Endodermal cell (in vitro differentiated cells): ENCODE measurements at regions not wholly inside any gene's neighbourhood (a gene's known extent, or its start where the extent isn't known, plus 50 kb on each side); places are given as distances from the start of the nearest gene placed in this dataset.

Experiments
- DNase-seq: peaks from one replicate; pipeline ENCODE4 v3.0.0-alpha.2; 2017
- H3K27ac ChIP-seq: 2 replicates; pipeline ENCODE4 v1.5.1; 2013; ENCODE audit warnings: mild to moderate bottlenecking, low read depth, low read length, moderate library complexity
- H3K27me3 ChIP-seq: 2 replicates; pipeline ENCODE4 v1.6.1; 2013; ENCODE audit warnings: mild to moderate bottlenecking, low read length, moderate library complexity; ENCODE audit not compliant: insufficient read depth, control insufficient read depth, poor library complexity, severe bottlenecking
- H3K36me3 ChIP-seq: 2 replicates; pipeline ENCODE4 v1.7.0; 2013; ENCODE audit warnings: mild to moderate bottlenecking, low read length, moderate library complexity; ENCODE audit not compliant: control insufficient read depth, insufficient read depth
- H3K4me1 ChIP-seq: one replicate; pipeline ENCODE4 v1.7.0; 2013; ENCODE audit warnings: low read length; ENCODE audit not compliant: control insufficient read depth, insufficient read depth
- H3K4me3 ChIP-seq: 2 replicates; pipeline ENCODE4 v1.5.1; 2013; ENCODE audit warnings: mild to moderate bottlenecking, low read length, moderate library complexity
- H3K9ac ChIP-seq: 2 replicates; pipeline ENCODE4 v1.6.1; 2013; ENCODE audit warnings: mild to moderate bottlenecking, low read length, moderate library complexity; ENCODE audit not compliant: poor library complexity, severe bottlenecking; ENCODE audit errors: extremely low read depth
- H3K9me3 ChIP-seq: 2 replicates; pipeline ENCODE4 v1.6.1; 2013; ENCODE audit warnings: mild to moderate bottlenecking, low read length, moderate library complexity; ENCODE audit not compliant: control insufficient read depth
- H3K27ac Mint-ChIP-seq: 2 replicates; pipeline ENCODE4 v1.8.0; 2020; ENCODE audit warnings: mixed read lengths
- H3K27me3 Mint-ChIP-seq: 2 replicates; pipeline ENCODE4 v1.8.0; 2021; ENCODE audit warnings: mild to moderate bottlenecking, mixed read lengths; ENCODE audit not compliant: insufficient read depth
- H3K36me3 Mint-ChIP-seq: 2 replicates; pipeline ENCODE4 v1.8.0; 2020; ENCODE audit warnings: low read depth, mixed read lengths
- H3K4me1 Mint-ChIP-seq: 2 replicates; pipeline ENCODE4 v1.8.0; 2020; ENCODE audit warnings: mixed read lengths
- H3K4me3 Mint-ChIP-seq: 2 replicates; pipeline ENCODE4 v1.8.0; 2020; ENCODE audit warnings: mild to moderate bottlenecking, moderate library complexity, mixed read lengths
- H3K9me3 Mint-ChIP-seq: 2 replicates; pipeline ENCODE4 v1.8.0; 2020; ENCODE audit warnings: mild to moderate bottlenecking, mixed read lengths
- WGBS, 2 experiments: methylation state at CpG; one replicate each; pipeline versions ENCODE4 v1.1.5 to v1.1.7; 2013; ENCODE audit warnings: missing lambda C conversion rate in 2 of 2, mixed read lengths in 1 of 2; ENCODE audit not compliant: insufficient coverage in 1 of 2, insufficient read length in 1 of 2; 5-methylcytosine and 5-hydroxymethylcytosine counted together
- TF ChIP-seq, protein P1 (sequence below): fragments of 200-600 bp; sonication (generic); conservative IDR thresholded peaks from 2 replicates; pipeline ENCODE4 v1.5.0; 2021; ENCODE audit warnings: antibody characterized with exemption, mild to moderate bottlenecking

DNA sequence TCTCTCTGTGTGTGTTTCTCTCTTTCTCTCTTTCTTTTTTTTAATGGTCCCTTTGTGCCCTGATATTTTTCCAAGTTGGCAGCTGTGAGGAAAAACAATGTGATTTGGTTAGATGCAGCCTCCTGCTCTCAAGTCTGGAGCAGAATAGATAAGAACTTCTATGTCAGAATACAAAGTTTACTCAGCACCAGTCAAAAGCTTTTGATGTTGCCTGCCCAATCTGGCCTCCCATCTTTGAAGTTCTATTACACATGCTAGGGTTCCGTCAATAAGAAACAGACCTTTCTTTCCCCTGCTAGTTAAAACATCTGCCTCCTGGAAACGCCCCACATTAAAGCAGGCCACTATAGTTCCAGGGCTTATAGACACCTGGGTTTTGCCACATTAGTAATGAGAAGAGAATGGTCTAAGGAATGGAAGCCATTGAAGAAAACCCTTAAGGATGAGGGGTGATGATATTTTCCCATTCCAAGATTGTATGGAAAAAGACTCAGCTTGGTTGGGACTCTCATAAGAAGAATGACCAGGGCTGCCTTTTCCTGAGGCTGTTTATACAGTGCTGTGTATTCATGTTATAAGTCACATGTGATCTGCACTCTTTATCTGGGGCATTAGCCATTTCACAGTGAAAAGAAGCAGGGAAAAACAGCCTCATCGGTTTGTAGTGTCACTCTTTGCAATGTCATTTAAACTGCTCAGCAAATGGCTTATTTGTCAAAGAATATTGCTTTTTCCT lies 414.7 kb upstream of the PROX1 start:
- H3K9ac ChIP-seq = no peak overlapping the region
- H3K4me1 Mint-ChIP-seq = peaks cover 4% of the 10 kb centered on the region
- TF ChIP-seq, protein P1, sequence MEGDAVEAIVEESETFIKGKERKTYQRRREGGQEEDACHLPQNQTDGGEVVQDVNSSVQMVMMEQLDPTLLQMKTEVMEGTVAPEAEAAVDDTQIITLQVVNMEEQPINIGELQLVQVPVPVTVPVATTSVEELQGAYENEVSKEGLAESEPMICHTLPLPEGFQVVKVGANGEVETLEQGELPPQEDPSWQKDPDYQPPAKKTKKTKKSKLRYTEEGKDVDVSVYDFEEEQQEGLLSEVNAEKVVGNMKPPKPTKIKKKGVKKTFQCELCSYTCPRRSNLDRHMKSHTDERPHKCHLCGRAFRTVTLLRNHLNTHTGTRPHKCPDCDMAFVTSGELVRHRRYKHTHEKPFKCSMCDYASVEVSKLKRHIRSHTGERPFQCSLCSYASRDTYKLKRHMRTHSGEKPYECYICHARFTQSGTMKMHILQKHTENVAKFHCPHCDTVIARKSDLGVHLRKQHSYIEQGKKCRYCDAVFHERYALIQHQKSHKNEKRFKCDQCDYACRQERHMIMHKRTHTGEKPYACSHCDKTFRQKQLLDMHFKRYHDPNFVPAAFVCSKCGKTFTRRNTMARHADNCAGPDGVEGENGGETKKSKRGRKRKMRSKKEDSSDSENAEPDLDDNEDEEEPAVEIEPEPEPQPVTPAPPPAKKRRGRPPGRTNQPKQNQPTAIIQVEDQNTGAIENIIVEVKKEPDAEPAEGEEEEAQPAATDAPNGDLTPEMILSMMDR = no peak
- no peaks in the 10 kb centered on the region for H3K36me3 Mint-ChIP-seq
- no peaks in the 10 kb centered on the region for H3K36me3 ChIP-seq
- no peak overlapping the region for H3K27ac Mint-ChIP-seq
- H3K27me3 ChIP-seq = no peaks in the 10 kb centered on the region
- no peak overlapping the region for H3K4me3 ChIP-seq
- H3K4me1 ChIP-seq = no peaks in the 10 kb centered on the region
- H3K9me3 Mint-ChIP-seq = peaks cover 8% of the 10 kb centered on the region
- DNase-seq = no peak
- peaks cover 46% of the 10 kb centered on the region for H3K27me3 Mint-ChIP-seq
- H3K27ac ChIP-seq = no peak overlapping the region
- H3K9me3 ChIP-seq = peaks cover 7% of the 10 kb centered on the region
- WGBS, 2 experiments = 88 to 100% methylated on average over 2 to 3 of the region's 3 CpGs
- H3K4me3 Mint-ChIP-seq = no peak overlapping the region

DNA sequence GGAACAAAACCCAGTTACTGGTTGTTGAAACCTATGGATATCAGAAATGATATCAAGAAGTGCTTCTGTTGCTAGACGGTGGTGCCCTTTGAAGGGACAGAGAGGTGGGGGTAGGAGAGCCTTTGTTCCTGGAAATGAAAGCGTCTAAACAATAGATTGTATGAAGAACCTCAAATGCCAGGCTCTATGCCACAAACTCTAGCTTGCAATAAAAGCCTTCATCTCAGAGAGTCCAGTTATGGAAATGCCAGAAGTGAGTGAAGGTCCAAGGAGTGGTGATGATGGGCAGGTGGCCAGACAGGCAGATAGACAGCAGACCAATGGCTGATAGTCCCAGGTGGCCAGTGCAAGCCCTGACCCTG lies 414.1 kb upstream of the PROX1 start:
- peaks cover 8% of the 10 kb centered on the region for H3K9me3 Mint-ChIP-seq
- TF ChIP-seq, protein P1 = no peak
- H3K27me3 Mint-ChIP-seq = peaks cover 48% of the 10 kb centered on the region
- Histone ChIP-seq H3K4me1 (no peaks in the 10 kb centered on the region), H3K4me3 (no peak overlapping the region), H3K27ac (no peak overlapping the region), H3K36me3 (no peaks in the 10 kb centered on the region), H3K9me3 (peaks cover 6% of the 10 kb centered on the region), H3K9ac (no peak overlapping the region), H3K27me3 (no peaks in the 10 kb centered on the region)
- no peak overlapping the region for H3K27ac Mint-ChIP-seq
- WGBS, 2 experiments = 88 to 92% methylated on average over 2 of the region's 2 CpGs
- no peak for DNase-seq
- H3K36me3 Mint-ChIP-seq = no peaks in the 10 kb centered on the region
- no peak overlapping the region for H3K4me3 Mint-ChIP-seq
- peaks cover 4% of the 10 kb centered on the region for H3K4me1 Mint-ChIP-seq

DNA sequence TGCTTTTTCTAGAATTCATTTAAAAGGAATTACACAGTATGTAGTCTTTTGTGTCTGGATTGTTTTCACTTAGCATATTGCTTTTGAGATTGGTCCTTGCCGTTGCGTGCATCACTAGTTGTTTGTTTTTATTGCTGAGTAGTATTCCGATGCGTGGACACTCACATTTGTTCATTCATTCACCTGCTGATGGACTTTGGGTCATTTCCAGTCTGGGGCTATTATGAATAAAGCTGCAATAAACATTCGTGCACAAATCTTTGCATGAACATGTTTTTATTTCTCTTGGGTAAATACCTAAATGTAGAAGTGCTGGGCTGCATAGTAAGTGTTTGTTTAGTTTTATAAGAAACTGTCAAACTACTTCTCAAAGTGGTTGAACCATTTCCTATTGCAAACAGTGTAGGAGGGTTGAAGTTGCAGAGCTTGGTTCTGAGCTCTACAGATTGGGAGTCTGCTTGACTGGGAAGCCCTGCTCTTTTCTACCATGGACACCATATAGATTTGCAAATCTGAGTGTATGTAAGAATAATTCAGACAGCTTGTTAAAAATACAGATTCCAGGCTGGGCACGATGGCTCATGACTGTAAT lies 404.7 kb upstream of the PROX1 start:
- H3K4me3 Mint-ChIP-seq = no peak overlapping the region
- no peak overlapping the region for H3K27ac Mint-ChIP-seq

More for the DNA sequence above, 404.7 kb upstream of the PROX1 start:
- H3K4me1 Mint-ChIP-seq = peaks cover 21% of the 10 kb centered on the region
- no peaks in the 10 kb centered on the region for H3K36me3 Mint-ChIP-seq
- DNase-seq = no peak
- Histone ChIP-seq H3K4me1 (peaks cover 4% of the 10 kb centered on the region), H3K9ac (no peak overlapping the region), H3K36me3 (no peaks in the 10 kb centered on the region), H3K27me3 (peaks cover 20% of the 10 kb centered on the region), H3K27ac (no peak overlapping the region), H3K9me3 (peaks cover 6% of the 10 kb centered on the region), H3K4me3 (no peak overlapping the region)
- TF ChIP-seq, protein P1 = no peak
- WGBS, 2 experiments = 95 to 97% methylated on average over 6 of the region's 6 CpGs
- H3K27me3 Mint-ChIP-seq = peaks cover 69% of the 10 kb centered on the region
- H3K9me3 Mint-ChIP-seq = no peaks in the 10 kb centered on the region
